Fibroblast of skin of scalp (primary cell): ENCODE measurements at regions not wholly inside any gene's neighbourhood (a gene's known extent, or its start where the extent isn't known, plus 50 kb on each side); places are given as distances from the start of the nearest gene placed in this dataset.

Experiments used
- DNase-seq: peaks from one replicate; pipeline ENCODE4 v3.0.0-alpha.2; 2013

- DNase-seq = no peak
These were observed 587.6 kb downstream of the CDH11 start for GRCh38 chr16:64534180-64534780.

GRCh38 chr16:64532691-64533090 is 589.2 kb downstream of the CDH11 start:
- no peak for DNase-seq

DNA sequence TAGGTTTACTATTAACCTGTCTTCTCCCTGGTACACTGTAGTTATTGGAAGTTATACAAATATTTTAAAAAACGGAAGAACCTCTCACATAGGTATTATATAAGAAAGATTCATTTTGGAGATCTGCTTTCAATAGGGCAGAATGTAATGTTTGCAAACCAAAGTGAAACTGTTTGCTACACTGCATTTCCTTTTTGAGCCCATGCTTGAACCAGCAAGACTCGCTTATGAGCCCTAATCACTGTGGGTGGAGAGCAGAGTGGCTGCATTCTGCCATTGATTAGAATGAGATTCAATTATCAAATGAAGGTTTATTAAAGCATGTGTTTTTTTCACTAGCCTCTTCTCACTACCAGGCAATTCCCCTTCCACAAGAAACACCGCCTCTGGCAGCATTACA is 589.7 kb downstream of the CDH11 start:
- DNase-seq = no peak

DNA sequence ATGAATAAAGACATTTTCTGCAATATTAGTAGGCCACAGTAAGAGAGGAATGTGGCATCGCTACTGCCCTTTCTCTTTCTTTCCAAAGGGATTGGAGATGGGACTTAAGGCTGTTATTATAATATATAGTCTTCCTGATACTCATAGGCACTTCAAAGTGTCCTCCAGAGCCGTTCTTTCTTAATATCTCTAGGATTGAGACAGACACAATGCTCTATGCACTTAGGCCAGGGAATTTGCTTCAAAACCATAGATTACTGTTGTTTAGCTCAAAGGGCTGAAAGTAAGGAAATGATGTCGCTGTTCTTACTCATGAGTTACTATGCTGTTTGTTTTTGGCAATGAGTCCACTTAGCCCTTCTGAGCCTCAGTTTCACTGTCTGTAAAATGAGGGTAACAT is 590.5 kb downstream of the CDH11 start:
- no peak for DNase-seq

DNA sequence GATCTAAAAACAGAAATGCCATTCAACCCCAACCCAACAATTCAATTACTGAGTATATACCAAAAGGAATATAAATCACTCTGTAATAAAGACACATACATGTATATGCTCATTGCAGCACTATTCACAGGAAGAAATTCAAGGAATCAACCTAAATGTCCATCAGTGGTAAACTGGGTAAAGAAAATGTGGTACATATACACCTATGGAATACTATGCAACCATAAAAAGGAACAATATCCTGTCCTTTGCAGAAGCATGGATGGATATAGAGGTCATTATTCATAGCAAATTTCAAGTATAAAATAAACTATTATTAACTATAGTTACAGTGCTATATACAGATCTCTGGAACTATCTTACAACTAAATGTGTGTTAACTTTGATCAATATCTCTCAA is 599.3 kb downstream of the CDH11 start:
- DNase-seq = no peak

- DNase-seq = no peak
These were observed 608.0 kb downstream of the CDH11 start for GRCh38 chr16:64513871-64514270.

DNA sequence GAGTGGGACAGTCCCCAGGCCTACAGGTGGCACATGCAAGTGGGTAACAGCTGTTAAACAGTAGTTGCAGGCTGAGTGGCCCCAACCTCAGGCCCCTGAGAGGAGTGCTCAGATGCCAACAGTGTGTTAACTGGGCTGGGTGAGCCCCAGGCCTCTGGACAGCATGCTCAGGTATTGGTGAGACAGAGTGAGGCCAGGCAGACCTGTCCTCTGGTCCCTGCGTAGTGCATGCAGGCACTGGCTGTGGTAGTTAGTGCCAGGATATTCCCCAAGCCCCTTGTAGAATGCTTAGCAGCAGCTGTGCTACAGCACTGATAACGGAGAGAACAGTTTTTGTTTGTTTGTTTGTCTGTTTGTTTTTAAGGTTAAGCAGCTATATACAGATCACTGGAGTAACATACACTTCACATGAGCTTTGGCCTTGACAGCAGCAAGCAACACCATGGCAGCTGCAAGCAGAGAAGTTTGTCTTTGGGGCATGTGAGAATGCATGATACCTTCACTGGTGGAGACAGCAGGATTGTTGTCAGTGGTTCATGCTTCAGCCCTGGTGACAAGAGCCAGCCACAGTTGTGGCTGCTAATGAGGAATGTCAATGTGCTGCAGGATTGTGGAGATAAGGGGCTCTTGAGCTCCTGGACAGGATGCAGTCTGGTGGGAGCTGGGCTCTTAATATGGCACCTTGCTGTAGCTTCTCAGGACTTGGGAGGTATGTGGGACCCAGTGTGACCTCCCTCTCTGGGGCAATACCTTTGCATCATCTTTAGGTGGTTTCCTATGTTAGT is 614.4 kb downstream of the CDH11 start:
- DNase-seq = no peak

DNA sequence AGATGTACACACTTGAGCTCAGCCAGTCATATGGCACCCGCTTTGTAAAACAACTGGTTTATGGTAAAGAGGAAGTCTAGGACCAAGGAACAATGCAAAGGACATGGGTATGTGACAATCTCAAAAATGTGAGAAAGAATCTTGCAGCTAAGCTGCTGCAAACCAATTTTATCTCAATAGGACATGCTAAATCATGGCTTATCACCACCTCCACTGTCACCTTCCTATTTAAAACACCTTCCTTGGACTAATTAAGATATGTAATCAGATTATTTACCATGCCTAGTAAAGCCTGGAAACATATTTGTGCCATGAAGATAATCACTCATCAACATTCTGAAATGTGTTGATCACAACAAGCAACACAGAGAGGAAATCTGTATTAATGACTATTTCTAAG is 622.7 kb downstream of the CDH11 start:
- DNase-seq = no peak

DNA sequence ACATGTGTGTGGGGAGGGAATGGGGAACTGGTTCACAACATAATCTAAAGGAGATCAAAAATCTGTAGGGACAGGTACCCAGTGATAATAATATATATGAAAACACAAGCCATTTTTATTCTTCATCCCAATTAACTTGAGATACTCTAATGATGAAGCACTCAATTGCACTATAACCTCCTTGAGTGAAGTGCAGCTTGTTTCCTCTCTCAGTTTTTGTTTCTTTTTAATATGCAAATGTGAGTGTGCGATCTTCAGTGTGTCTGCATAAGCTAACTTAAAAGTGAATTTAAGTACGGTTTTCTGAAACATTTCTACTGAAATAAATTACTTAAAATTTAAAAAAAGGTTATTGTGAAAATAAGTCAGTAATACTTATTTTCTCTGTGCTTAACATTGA is 623.5 kb downstream of the CDH11 start:
- DNase-seq = no peak

- DNase-seq = no peak
These were observed 628.2 kb downstream of the CDH11 start for GRCh38 chr16:64493709-64494108.

GRCh38 chr16:64489449-64489848 is 632.4 kb downstream of the CDH11 start:
- no peak for DNase-seq

DNA sequence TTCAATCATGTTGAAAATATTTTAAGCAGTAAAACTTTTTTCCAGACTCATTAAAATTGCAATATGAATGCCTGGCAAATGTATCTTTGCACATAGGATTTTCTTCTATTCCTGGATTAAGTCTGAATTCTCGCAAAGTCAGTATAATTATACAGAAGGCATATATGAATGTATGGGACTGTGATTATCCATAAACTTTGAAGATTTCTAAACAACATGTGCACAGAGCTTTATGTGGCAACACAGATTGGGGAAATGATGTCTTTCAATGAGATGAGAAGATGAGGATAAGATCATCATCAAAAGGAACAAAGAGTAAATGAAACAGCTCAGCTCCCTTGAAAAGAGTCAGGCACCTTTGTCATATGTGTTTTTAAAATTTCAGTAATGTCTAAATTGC is 635.3 kb downstream of the CDH11 start:
- no peak for DNase-seq

GRCh38 chr16:64481497-64481896 is 640.4 kb downstream of the CDH11 start:
- peak; percentile 6 for DNase-seq

GRCh38 chr16:64478252-64478906 is 643.5 kb downstream of the CDH11 start:
- peak; percentile 91 for DNase-seq

DNA sequence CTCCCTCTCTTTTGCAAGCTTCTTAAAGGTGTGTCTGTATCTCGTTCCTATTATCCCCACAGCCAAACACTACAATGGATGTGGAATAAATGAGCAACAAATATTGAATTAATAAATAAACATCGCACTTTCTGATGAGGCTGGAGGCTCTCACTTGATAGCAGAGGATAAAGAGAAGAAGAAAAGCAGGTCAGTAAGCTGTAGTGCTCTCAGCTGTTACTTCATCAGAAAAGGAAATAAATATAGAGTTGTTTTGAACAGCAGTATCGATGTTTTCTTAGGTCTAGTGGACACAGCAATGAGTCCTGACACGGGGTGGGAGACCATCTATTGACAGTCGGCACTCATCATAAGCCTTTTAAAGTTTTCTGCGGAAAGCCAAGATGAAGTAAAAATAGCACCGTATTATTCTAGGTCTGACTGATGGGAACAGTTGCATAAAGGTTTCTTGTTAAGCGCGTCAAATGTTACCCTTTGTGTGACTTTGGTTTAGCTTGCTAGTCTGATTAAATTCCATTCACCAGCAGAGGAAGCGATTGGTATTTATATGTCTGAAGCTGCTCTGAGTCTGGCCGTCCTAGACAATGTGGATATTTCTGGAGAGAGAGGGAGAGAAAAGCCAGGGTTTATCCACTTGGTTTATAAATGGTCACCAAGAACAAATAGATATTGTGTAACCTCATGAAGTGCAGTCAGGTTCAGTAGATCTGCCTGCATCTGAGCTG is 646.1 kb downstream of the CDH11 start:
- peak; percentile 15 for DNase-seq

GRCh38 chr16:64470916-64471315 is 650.9 kb downstream of the CDH11 start:
- no peak for DNase-seq

DNA sequence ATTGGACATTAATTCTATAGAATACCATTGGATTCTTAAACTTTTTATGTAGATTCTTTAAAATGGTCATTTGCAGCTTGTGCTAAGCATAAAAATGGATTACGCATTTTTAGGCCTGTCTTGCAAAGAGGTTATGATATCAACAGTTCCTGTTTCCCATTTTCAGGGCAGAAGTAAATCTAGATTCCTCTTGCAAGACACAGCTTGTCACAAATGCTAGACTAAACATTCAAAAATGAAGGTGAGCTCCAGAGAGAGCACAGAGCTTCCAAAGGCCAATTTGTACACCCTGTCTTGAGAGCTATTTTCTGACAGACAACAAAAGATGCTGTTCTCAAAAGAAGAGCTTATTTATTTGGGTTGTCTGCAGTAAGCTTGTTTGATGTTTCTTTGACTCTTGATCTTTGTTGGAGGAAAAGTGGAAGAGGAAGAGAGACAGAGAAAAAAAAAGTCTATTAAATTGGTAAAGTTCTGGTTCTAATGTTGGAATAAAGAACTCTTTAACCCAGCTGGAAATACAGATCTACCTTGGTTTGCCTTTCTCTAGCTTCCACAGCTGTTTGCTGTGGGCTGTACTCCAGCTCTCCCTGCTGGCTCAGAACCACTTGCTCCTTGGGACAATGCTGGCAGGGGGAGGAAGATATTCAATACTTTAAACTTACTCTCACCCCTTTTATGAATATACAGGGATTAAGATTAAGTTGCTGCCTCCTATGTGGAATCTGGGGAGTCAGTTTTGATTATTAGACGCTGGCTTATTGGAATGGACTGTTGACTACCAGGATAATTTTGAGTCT is 651.8 kb downstream of the CDH11 start:
- no peak for DNase-seq

- DNase-seq = no peak
These were observed 652.5 kb downstream of the CDH11 start for GRCh38 chr16:64469351-64469750.

DNA sequence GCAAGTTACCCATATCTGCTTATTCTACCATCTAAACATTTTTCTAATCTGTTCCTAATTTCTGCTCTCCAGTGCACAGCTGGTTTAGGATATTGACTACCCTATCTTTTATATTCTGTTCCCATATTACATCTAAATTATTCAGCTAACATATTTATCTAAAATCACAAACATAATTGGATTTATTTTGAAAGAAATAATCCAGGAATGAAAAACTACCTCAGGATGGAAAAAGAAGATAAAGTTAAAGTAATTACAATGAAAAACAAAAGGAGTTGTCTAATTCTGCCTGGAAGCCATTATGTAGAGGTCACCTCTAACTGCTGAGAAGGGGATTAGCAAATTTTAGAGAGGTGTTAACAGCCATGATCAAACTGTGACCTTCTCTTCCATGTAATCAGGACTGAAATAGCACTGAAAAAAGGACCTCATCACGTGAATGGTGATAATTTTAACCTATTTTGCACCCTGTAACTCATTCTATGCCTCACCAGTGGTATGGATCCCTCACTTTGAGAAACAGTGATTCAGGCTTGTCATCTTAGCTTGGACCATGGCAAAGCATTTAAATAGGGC is 653.3 kb downstream of the CDH11 start:
- no peak for DNase-seq

DNA sequence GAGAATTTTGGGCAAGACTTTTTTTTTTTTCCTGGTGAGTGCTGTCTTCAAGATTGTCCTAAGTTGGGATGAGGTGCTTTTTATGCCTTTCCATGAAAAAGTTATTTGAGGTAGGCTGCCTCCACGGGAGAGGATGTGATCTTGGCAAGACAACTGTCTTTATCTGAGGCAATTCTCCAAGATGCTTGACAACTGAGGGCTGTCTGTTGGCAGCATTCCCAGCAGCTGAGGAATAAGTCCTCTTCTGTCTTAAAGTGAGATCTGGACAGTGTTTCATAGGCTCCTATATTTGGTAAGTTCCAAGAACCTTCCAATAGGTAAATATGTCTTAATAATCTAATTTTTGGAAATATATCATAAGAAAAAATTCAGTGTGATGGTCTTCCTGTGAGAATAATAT is 662.0 kb downstream of the CDH11 start:
- DNase-seq = peak; percentile 87

GRCh38 chr16:64459402-64459801 is 662.5 kb downstream of the CDH11 start:
- DNase-seq = no peak

- peak; percentile 57 for DNase-seq
These were observed 666.6 kb downstream of the CDH11 start for GRCh38 chr16:64455275-64455674.
